Hepatocyte (in vitro differentiated cells): ENCODE measurements at regions not wholly inside any gene's neighbourhood (a gene's known extent, or its start where the extent isn't known, plus 50 kb on each side); places are given as distances from the start of the nearest gene placed in this dataset.

Experiments
- EZH2 ChIP-seq: fragments of 200-600 bp; sonication (generic); IDR thresholded peaks from 2 replicates; pipeline ENCODE4 v1.6.1; 2016; ENCODE audit warnings: antibody characterized with exemption, mild to moderate bottlenecking, borderline replicate concordance
- TF ChIP-seq, protein P1 (sequence below): fragments of 200-600 bp; sonication (generic); IDR thresholded peaks from 2 replicates; pipeline ENCODE4 v1.5.1; 2016; ENCODE audit warnings: antibody characterized with exemption, mild to moderate bottlenecking; ENCODE audit not compliant: poor library complexity

DNA sequence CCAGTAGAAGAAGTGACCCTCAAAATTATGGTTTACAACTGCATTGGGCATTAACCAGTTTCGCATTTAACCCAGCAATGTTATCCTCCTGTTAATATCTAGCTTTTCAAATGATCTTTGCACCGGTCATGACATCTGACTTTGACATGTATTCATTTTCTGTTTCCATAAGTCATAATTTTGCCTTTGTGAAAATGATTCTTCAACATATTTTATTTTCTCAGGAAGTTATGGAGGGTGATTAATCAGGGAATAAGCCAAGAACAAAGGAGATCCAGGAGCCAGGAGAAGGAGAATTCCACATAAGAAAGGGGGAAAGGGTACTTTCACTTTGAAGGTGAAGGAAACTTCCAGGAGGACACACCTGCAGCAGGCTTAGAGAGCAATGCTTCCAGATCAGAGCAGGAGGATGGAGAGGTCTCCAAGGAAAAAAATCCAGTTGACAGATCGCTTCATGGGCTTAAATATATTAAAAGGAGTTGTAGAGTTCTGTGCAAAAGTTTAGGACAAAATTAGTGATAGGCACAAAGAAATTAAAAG is 92.1 kb upstream of the FAM3C start:
- TF ChIP-seq, protein P1, sequence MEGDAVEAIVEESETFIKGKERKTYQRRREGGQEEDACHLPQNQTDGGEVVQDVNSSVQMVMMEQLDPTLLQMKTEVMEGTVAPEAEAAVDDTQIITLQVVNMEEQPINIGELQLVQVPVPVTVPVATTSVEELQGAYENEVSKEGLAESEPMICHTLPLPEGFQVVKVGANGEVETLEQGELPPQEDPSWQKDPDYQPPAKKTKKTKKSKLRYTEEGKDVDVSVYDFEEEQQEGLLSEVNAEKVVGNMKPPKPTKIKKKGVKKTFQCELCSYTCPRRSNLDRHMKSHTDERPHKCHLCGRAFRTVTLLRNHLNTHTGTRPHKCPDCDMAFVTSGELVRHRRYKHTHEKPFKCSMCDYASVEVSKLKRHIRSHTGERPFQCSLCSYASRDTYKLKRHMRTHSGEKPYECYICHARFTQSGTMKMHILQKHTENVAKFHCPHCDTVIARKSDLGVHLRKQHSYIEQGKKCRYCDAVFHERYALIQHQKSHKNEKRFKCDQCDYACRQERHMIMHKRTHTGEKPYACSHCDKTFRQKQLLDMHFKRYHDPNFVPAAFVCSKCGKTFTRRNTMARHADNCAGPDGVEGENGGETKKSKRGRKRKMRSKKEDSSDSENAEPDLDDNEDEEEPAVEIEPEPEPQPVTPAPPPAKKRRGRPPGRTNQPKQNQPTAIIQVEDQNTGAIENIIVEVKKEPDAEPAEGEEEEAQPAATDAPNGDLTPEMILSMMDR, result no peak
- TF ChIP-seq EZH2, result no peak
